GM21576 (cell line): ENCODE measurements at regions not wholly inside any gene's neighbourhood (a gene's known extent, or its start where the extent isn't known, plus 50 kb on each side); places are given as distances from the start of the nearest gene placed in this dataset.

Experiments used
- ATAC-seq: cut with Tn5 transposase; IDR thresholded peaks from one replicate; pipeline ENCODE4 v1.9.1; 2021; ENCODE audit warnings: mild to moderate bottlenecking, moderate library complexity; ENCODE audit not compliant: unreplicated experiment

GRCh38 chr17:33352526-33352925 is 59.4 kb upstream of the ASIC2 start:
- no peak for ATAC-seq

- ATAC-seq: no peak
Measured at GRCh38 chr17:33356266-33356665, 63.2 kb upstream of the ASIC2 start.

- ATAC-seq: no peak
Measured at GRCh38 chr17:33363475-33363874, 70.4 kb upstream of the ASIC2 start.

- no peak for ATAC-seq
Measured at GRCh38 chr17:33366960-33367359, 73.9 kb upstream of the ASIC2 start.

GRCh38 chr17:33369149-33369548 is 76.1 kb upstream of the ASIC2 start:
- no peak for ATAC-seq

- ATAC-seq: no peak
Measured at GRCh38 chr17:33369876-33370275, 76.8 kb upstream of the ASIC2 start.

- no peak for ATAC-seq
Measured at GRCh38 chr17:33370401-33370800, 77.3 kb upstream of the ASIC2 start.

- no peak for ATAC-seq
Measured at GRCh38 chr17:33371377-33371776, 78.3 kb upstream of the ASIC2 start.

- ATAC-seq: no peak
Measured at GRCh38 chr17:33373273-33373672, 80.2 kb upstream of the ASIC2 start.

GRCh38 chr17:33375103-33375502 is 82.0 kb upstream of the ASIC2 start:
- no peak for ATAC-seq

- no peak for ATAC-seq
Measured at GRCh38 chr17:33375783-33376182, 82.7 kb upstream of the ASIC2 start.

GRCh38 chr17:33377837-33378595 is 84.9 kb upstream of the ASIC2 start:
- ATAC-seq: no peak

GRCh38 chr17:33381201-33381600 is 88.1 kb upstream of the ASIC2 start:
- ATAC-seq: no peak

GRCh38 chr17:33383488-33384023 is 90.5 kb upstream of the ASIC2 start:
- no peak for ATAC-seq

GRCh38 chr17:33385133-33385532 is 92.0 kb upstream of the ASIC2 start:
- no peak for ATAC-seq

GRCh38 chr17:33385713-33386112 is 92.6 kb upstream of the ASIC2 start:
- no peak for ATAC-seq

GRCh38 chr17:33387406-33387805 is 94.3 kb upstream of the ASIC2 start:
- no peak for ATAC-seq

GRCh38 chr17:33389504-33390135 is 96.5 kb upstream of the ASIC2 start:
- ATAC-seq: no peak

GRCh38 chr17:33390479-33391176 is 97.5 kb upstream of the ASIC2 start:
- ATAC-seq: no peak

GRCh38 chr17:33396818-33397217 is 103.7 kb upstream of the ASIC2 start:
- no peak for ATAC-seq

GRCh38 chr17:33398386-33398785 is 105.3 kb upstream of the ASIC2 start:
- no peak for ATAC-seq

GRCh38 chr17:33401249-33401648 is 108.2 kb upstream of the ASIC2 start:
- ATAC-seq: no peak
